ENCODE measurements at regions not wholly inside any gene's neighbourhood (a gene's known extent, or its start where the extent isn't known, plus 50 kb on each side); places are given as distances from the start of the nearest gene placed in this dataset.

- DNase-seq (ENCODE audit: low spot score), result no peak
These were observed 208.7 kb upstream of the FMN2 start for GRCh38 chr1:239882967-239883366.

GRCh38 chr1:239884796-239885195 lies 206.9 kb upstream of the FMN2 start:
- no peak for DNase-seq (ENCODE audit: low spot score)

GRCh38 chr1:239886266-239886665 lies 205.4 kb upstream of the FMN2 start:
- no peak for DNase-seq (ENCODE audit: low spot score)

- DNase-seq (ENCODE audit: low spot score), result no peak
These were observed 203.0 kb upstream of the FMN2 start for GRCh38 chr1:239888639-239889038.

- DNase-seq (ENCODE audit: low spot score), result no peak
These were observed 199.9 kb upstream of the FMN2 start for GRCh38 chr1:239891621-239892358.

- DNase-seq (ENCODE audit: low spot score), result no peak
These were observed 199.1 kb upstream of the FMN2 start for GRCh38 chr1:239892602-239893001.

- no peak for DNase-seq (ENCODE audit: low spot score)
These were observed 198.5 kb upstream of the FMN2 start for GRCh38 chr1:239893127-239893731.

GRCh38 chr1:239896569-239896968 lies 195.1 kb upstream of the FMN2 start:
- no peak for DNase-seq (ENCODE audit: low spot score)

- DNase-seq (ENCODE audit: low spot score), result no peak
These were observed 194.7 kb upstream of the FMN2 start for GRCh38 chr1:239896980-239897379.

GRCh38 chr1:239897458-239897857 lies 194.2 kb upstream of the FMN2 start:
- no peak for DNase-seq (ENCODE audit: low spot score)

GRCh38 chr1:239898062-239898730 lies 193.5 kb upstream of the FMN2 start:
- peak; percentile 73 for DNase-seq (ENCODE audit: low spot score)

GRCh38 chr1:239899747-239900146 lies 191.9 kb upstream of the FMN2 start:
- no peak for DNase-seq (ENCODE audit: low spot score)

GRCh38 chr1:239906394-239906793 lies 185.3 kb upstream of the FMN2 start:
- DNase-seq (ENCODE audit: low spot score), result no peak

- DNase-seq (ENCODE audit: low spot score), result no peak
These were observed 181.8 kb upstream of the FMN2 start for GRCh38 chr1:239909898-239910297.

GRCh38 chr1:239912471-239912870 lies 179.2 kb upstream of the FMN2 start:
- DNase-seq (ENCODE audit: low spot score), result no peak

GRCh38 chr1:239913141-239913585 lies 178.5 kb upstream of the FMN2 start:
- no peak for DNase-seq (ENCODE audit: low spot score)

- no peak for DNase-seq (ENCODE audit: low spot score)
These were observed 176.9 kb upstream of the FMN2 start for GRCh38 chr1:239914751-239915231.

GRCh38 chr1:239918634-239919033 lies 173.0 kb upstream of the FMN2 start:
- DNase-seq (ENCODE audit: low spot score), result no peak

- no peak for DNase-seq (ENCODE audit: low spot score)
These were observed 171.5 kb upstream of the FMN2 start for GRCh38 chr1:239920214-239920613.

GRCh38 chr1:239922778-239923522 lies 168.7 kb upstream of the FMN2 start:
- no peak for DNase-seq (ENCODE audit: low spot score)

GRCh38 chr1:239924741-239925350 lies 166.8 kb upstream of the FMN2 start:
- no peak for DNase-seq (ENCODE audit: low spot score)

- no peak for DNase-seq (ENCODE audit: low spot score)
These were observed 165.5 kb upstream of the FMN2 start for GRCh38 chr1:239926184-239926583.

Data from CD4-positive, alpha-beta T cell treated with Interleukin-6 at 100 ng/mL for 8 hours (primary cell).